ENCODE measurements at regions not wholly inside any gene's neighbourhood (a gene's known extent, or its start where the extent isn't known, plus 50 kb on each side); places are given as distances from the start of the nearest gene placed in this dataset.

GRCh38 chr14:46322076-46322475 is 329.5 kb downstream of the RPL10L start:
- TF ChIP-seq CTCF (IDR thresholded peaks at IDR 0.05; ENCODE audit: low read depth, low read length, poor library complexity, severe bottlenecking) (no peak), EZH2phosphoT487 (IDR thresholded peaks at IDR 0.05; ENCODE audit: borderline replicate concordance, low read length) (no peak)
